Kidney capillary endothelial cell (primary cell): ENCODE measurements at regions not wholly inside any gene's neighbourhood (a gene's known extent, or its start where the extent isn't known, plus 50 kb on each side); places are given as distances from the start of the nearest gene placed in this dataset.
"Not testable (repeated sequence)": the region's sequence is repeated elsewhere in the genome, so short reads cannot be mapped to it uniquely, and the experiment has no call there.

Experiments
- DNase-seq: peaks from one replicate; pipeline ENCODE4 v3.0.0-alpha.2; 2018; ENCODE audit warnings: low spot score

DNA sequence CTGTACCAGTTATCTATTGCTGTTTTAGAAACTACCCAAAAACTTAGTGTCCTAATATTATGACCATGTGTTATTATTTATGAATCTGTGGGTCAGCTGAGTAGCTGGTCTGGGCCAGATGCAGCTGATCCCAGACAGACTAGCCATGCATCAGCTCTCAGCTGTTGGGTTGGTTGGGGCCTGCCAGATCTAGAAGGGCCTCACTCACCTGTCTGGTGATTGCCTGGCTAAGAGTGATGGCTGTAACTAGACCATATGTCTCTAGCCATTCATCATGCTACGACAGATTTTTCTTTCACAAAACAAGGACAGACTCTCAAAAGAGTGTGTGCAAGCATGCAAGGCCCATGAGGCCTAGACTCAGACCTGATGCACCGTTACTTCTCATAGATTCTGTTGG, 403.2 kb downstream of the SAMD5 start:
- no peak for DNase-seq

DNA sequence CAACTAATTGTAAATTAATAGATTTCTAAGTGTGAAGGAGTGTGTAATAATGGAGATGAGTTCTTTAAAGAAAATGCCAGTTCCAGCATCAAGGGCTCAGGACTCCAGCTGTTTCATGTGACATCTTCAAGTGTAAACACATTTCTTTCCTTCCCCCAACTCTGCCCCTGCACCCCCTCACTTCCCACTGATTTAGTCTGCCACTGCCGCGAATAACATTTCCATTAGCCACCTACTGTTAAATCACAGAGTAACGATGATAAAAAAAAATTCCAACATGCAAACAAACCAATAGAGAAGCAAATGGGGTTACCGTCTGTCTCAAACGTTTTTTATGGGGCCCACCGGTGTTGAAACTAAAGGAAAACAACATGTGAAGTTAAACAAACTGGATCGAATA, 414.3 kb downstream of the SAMD5 start:
- DNase-seq: no peak

DNA sequence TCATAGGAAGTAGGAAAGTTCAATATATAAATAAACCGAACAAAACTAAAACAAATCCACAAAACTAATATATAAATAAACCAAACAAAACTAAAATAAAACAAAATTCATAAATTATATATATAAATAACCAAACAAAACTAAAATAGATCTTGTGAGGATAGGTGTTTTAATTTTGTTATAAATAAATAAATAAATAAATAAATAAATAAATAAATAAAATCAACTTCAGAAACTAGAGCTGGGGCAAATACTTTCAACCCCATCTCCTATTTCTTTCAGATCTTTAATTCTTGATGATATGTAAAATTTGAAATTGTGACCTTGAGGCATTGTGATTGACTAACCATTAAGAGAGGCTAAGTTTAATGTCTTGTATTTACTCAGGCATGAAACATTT, 416.1 kb downstream of the SAMD5 start:
- DNase-seq: no peak

GRCh38 chr6:147925826-147926225, 416.8 kb upstream of the SASH1 start:
- DNase-seq: no peak

DNA sequence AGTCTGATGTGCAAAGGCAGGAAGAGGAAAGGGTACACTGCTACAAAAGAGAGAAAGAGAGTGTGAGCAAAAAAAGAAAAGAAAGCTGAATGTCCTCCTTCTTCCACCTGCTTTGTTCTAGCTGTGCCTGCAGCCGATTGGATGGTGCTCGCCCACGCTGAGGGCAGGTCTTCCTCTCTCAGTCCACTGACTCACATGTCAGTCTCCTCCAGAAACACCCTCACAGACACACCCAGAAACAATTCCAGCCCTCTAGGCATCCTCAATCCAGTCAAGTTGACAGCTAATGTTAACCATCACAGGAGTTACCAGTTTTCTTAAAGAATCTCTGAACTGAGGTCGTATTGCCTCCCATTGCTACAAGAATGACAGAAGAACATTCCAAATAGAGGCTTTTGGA, 411.9 kb upstream of the SASH1 start:
- DNase-seq: no peak

- no peak for DNase-seq
These were observed 409.4 kb upstream of the SASH1 start for GRCh38 chr6:147933224-147933623.

- no peak for DNase-seq
These were observed 407.0 kb upstream of the SASH1 start for GRCh38 chr6:147935656-147936055.

DNA sequence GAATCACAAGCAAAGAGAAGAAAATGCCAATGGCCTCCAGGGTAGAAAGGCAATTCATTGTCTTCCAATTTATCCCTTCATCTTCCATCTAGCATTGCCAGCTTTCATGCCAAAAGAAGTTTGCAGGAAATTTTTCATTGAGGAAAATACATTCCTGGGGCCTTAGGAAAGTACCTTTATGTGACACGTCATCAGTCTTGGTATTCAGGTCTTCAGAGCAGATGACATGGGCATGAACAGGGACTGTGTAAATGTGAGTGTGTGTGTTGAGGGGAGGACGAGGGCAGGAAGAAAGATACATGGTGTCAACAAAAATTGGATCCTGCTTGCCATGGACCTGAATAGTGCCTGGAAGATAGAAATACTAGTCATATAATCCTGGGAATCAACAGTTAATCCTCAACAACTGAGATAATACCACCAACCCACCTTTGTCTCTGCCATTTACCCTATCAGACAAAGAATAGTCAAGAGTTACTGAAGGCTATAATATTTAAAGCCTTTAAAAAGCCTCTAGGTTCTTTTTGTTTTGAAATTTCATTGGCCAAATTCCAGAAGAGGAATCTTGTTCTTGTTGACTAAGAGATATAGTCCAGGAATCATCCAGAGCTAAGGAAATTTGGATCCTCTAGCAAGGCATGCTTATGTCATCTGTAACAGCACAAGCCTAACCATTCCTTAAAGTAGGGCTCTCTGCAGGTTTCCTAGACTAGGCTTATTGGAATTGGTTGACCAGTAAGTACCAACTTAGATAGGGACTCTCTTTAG, 405.8 kb upstream of the SASH1 start:
- no peak for DNase-seq

DNA sequence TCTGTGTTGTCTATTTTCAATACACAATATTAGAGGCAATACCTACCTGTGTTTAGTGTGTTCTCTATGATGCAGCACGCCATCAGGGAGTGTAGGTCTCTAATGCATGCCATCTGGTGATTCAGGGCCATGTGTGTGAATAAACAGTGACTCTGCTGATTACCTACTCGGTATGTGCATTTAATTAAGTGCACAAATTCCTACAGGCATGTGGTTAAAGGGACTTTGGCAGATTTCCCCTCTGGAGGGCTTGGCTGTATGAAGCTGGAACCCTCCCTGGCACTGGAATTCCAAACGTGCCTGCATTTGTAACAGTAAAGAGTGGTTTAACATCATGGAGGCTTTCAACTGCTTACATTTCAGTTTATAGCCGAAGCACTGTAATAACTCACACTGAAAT, 401.5 kb upstream of the SASH1 start:
- DNase-seq: no peak

DNA sequence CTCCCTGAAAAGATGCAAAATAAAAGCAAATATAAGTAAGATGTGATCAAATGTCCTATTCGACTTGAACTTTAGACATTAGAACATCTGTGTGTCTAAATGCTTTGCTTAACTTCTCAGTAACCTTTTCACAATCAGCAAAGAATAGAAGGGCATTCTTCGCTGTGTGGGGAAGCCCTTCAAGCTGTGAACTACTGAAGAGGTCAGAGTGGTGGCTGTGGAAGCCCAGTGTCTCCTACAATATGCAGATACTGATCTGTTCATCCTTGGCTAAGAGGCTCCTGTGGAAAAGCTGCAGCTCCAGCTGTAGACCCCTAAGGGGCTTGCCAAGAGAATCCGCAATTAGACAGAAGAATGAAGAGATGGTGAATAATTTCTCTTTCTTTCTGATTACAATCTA, 400.3 kb upstream of the SASH1 start:
- no peak for DNase-seq

DNA sequence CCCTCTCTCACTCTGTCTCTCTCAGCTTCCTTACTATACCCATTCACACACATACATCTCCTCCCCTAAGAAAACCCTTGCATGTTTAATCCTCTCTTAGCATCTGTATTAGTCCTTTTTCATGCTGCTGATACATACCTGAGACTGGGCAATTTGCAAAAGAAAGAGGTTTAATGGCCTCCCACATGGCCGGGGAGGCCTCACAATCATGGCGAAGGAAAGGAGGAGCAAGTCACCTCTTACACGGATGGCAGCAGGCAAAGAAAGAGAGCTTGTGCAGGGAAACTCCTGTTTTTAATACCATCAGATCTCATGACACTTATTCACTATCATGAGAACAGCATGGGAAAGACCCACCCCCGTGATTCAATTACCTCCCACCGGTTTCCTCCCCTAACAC, 398.5 kb upstream of the SASH1 start:
- no peak for DNase-seq

GRCh38 chr6:147947521-147947920, 395.1 kb upstream of the SASH1 start:
- no peak for DNase-seq

DNA sequence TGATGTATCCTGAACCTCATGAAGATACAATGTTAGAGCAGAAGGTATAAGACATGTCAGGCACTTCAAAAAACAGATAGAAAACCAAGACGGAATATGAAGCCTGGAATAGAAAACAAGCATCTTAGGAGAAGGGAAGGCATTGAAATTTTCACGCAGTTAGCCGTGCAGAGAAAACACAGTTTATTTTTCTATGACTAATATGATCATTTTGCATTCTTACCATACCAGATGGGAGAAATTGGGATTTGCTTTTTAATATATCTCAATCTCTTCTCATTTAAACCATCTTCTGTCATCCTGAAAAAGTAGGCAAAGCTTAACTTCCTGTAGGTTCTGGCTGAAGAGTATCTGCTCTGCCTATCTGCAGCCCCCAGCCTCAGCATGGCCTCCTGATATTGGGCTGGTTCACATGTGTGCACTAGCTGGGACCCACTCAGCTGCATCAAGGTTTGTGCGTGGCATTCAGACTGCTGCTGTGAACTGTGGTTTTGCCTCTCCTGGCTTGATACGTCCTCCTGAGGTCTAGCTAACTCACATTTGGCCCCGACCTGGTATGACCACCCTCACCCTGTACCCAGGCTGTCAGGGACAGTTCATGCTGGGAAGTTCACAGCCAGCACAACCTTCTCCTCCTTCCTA, 392.5 kb upstream of the SASH1 start:
- no peak for DNase-seq

- DNase-seq: no peak
These were observed 392.0 kb upstream of the SASH1 start for GRCh38 chr6:147950623-147950987.

DNA sequence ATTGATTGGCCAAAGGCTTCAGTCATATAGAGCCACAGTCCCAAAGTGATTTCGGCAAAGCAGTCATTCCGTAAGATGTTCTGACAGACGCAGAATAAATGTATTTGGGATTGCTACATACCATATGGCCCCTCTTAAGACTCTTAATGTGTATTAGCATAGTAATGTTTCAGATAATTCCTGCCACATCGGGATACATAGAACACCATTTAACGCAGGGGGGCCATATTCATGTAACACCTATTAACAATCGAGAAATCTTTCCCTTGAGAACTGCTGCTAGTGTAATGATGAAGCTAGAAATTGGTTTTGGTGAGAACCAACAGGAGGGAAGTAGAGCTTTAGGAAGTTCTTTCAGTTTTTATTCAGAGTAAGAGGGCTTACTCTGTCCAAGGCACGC, 390.9 kb upstream of the SASH1 start:
- no peak for DNase-seq

DNA sequence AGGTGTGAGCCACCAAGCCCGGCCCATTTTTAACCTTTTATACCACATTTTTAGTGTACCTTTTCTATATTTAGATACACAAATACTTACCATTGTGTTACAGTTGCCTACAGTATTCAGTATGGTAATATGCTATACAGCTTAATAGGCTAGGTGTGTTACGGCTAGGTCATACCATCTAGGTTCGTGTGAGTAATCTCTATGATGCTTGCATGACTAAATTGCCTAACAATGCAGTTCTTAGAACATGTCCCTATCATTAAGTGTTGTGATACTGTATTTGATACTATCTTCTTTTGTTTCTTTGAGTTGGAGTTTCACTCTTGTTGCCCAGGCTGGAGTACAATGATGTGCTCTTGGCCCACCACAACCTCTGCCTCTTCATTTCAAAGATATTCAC, 387.7 kb upstream of the SASH1 start:
- DNase-seq: no peak

DNA sequence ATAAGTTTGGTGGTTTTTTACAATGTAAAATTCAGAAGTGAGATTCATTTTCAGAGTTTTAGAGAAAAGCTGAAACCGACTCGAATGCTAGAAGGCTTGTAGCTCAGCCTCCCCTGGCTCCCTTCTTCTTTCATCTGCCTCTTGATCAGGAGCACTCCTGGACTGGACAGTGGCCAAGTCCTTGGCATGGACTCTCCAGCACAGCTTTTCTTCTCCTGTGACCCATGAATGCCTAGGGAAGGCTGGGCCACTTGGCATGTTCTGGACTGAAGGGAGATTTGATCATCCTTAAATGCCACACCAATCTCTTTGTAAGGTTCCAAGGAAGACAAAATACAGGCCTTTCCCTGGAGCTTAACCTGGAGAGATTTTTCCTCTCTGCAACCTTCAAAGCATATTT, 384.0 kb upstream of the SASH1 start:
- DNase-seq: no peak

DNA sequence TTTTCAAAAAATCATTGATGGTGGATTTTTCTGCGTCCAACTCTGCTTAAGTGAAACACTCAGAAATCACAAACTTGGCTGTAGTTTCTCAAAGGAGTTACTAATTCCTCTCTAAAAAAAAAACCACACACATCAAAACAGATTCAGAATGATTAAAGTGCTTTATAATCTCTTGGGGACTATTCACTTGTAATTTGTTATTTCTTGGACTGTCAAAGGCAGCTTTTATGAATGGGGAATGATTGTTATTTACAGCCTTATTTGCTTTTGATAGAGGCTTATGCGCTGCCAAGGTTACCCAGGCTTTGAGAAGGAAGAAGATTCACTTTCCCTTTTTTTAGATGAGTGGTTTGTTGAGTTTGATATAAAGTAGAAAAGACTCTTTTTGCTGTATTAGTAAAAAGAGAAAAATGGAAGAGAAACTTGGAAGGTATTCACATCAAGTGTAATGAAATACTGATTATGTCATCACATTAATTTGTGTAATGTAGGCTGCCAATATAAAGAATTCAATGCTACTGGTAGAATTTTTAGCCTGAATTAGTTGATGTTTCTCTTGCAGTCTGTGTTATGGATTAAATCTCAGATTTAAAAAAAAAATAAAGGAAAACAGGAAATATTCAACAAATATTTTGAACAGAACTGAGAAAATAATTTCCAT, 381.0 kb upstream of the SASH1 start:
- no peak for DNase-seq

GRCh38 chr6:147965448-147965847, 377.2 kb upstream of the SASH1 start:
- DNase-seq: not testable (repeated sequence)

DNA sequence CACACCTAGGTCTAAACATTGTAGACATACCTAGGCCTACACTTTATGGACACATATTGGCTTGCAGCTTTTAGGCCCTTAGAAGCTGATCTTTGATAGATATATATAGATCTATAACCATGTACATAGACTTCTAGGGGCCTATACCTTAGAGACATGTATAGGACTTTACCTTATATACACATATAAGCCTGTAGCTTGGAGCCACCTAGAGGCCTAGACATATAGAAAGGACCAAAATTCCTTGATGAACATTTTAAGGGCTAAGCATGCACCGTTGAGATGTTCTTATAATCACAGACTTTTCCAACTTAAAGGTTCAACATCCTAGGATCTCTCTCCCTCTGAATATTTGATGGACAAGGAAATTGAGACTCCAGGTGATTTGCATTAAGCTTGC, 371.7 kb upstream of the SASH1 start:
- no peak for DNase-seq

GRCh38 chr6:147972448-147972847, 370.2 kb upstream of the SASH1 start:
- DNase-seq: no peak

DNA sequence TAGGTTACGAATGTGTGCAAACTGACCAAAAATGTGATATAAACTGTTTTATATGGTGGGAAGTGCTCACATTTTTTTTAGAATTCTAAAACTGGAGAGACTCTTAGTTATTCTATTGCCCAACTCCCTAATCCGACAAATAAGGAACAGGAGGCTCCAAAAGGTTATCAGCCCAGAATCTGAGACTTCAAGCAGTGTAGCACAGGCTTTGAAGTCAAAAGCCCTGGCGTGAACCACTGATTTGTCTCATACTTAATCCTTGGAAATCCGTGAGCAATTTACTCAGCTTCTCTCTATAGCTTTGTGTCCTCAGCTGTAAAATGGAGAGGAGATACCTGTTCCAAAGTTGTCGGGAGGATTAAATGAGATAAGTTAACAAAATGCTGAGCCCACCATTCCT, 368.8 kb upstream of the SASH1 start:
- no peak for DNase-seq

- no peak for DNase-seq
These were observed 368.3 kb upstream of the SASH1 start for GRCh38 chr6:147974376-147974775.
